IPS-18a (cell line): ENCODE measurements at regions not wholly inside any gene's neighbourhood (a gene's known extent, or its start where the extent isn't known, plus 50 kb on each side); places are given as distances from the start of the nearest gene placed in this dataset.

Source experiments
- H3K27ac ChIP-seq: one replicate; pipeline ENCODE4 v1.5.1; 2013; ENCODE audit warnings: low read length
- H3K27me3 ChIP-seq: one replicate; pipeline ENCODE4 v1.6.1; 2013; ENCODE audit warnings: mild to moderate bottlenecking, low read length; ENCODE audit not compliant: control insufficient read depth, insufficient read depth
- H3K36me3 ChIP-seq: one replicate; pipeline ENCODE4 v1.6.1; 2013; ENCODE audit warnings: low read depth, low read length; ENCODE audit not compliant: control insufficient read depth
- H3K4me1 ChIP-seq: one replicate; pipeline ENCODE4 v1.6.1; 2013; ENCODE audit warnings: low read depth, low read length; ENCODE audit not compliant: control insufficient read depth
- H3K4me3 ChIP-seq: one replicate; pipeline ENCODE4 v1.5.1; 2013; ENCODE audit warnings: low read length
- H3K9ac ChIP-seq: one replicate; pipeline ENCODE4 v1.6.1; 2013; ENCODE audit warnings: mild to moderate bottlenecking, low read length, moderate library complexity
- H3K9me3 ChIP-seq: one replicate; pipeline ENCODE4 v1.6.1; 2013; ENCODE audit warnings: low read depth, low read length; ENCODE audit not compliant: control insufficient read depth

GRCh38 chrX:109312757-109313156 is 169.1 kb downstream of the GUCY2F start:
- Histone ChIP-seq H3K9me3 (no peaks in the 10 kb centered on the region), H3K27ac (no peak overlapping the region), H3K36me3 (no peaks in the 10 kb centered on the region), H3K9ac (no peak overlapping the region), H3K4me3 (no peak overlapping the region), H3K27me3 (no peaks in the 10 kb centered on the region), H3K4me1 (no peaks in the 10 kb centered on the region)

GRCh38 chrX:109310031-109310430 is 171.9 kb downstream of the GUCY2F start:
- Histone ChIP-seq H3K4me1 (no peaks in the 10 kb centered on the region), H3K27ac (no peak overlapping the region), H3K36me3 (no peaks in the 10 kb centered on the region), H3K9ac (no peak overlapping the region), H3K4me3 (no peak overlapping the region), H3K27me3 (no peaks in the 10 kb centered on the region), H3K9me3 (no peaks in the 10 kb centered on the region)

GRCh38 chrX:109301177-109301576 is 180.7 kb downstream of the GUCY2F start:
- H3K9me3 ChIP-seq = no peaks in the 10 kb centered on the region
- H3K27me3 ChIP-seq = peaks cover 21% of the 10 kb centered on the region
- H3K4me1 ChIP-seq = peaks cover 23% of the 10 kb centered on the region
- no peak overlapping the region for H3K9ac ChIP-seq
- no peak overlapping the region for H3K4me3 ChIP-seq
- no peak overlapping the region for H3K27ac ChIP-seq
- H3K36me3 ChIP-seq = no peaks in the 10 kb centered on the region

- H3K9me3 ChIP-seq = no peaks in the 10 kb centered on the region
- no peak overlapping the region for H3K9ac ChIP-seq
These were observed 181.5 kb downstream of the GUCY2F start for GRCh38 chrX:109300415-109300814.

GRCh38 chrX:109299091-109299490 is 182.8 kb downstream of the GUCY2F start:
- Histone ChIP-seq H3K36me3 (no peaks in the 10 kb centered on the region), H3K9ac (no peak overlapping the region), H3K4me1 (peaks cover 23% of the 10 kb centered on the region), H3K27me3 (peaks cover 21% of the 10 kb centered on the region), H3K27ac (no peak overlapping the region), H3K4me3 (no peak overlapping the region), H3K9me3 (no peaks in the 10 kb centered on the region)

More at GRCh38 chrX:109300415-109300814, 181.5 kb downstream of the GUCY2F start:
- H3K27me3 ChIP-seq = peaks cover 21% of the 10 kb centered on the region
- no peak overlapping the region for H3K27ac ChIP-seq
- peaks cover 23% of the 10 kb centered on the region for H3K4me1 ChIP-seq
- no peaks in the 10 kb centered on the region for H3K36me3 ChIP-seq
- no peak overlapping the region for H3K4me3 ChIP-seq

- Histone ChIP-seq H3K4me3 (no peak overlapping the region), H3K27me3 (no peaks in the 10 kb centered on the region), H3K9ac (no peak overlapping the region), H3K4me1 (peaks cover 12% of the 10 kb centered on the region), H3K27ac (no peak overlapping the region), H3K36me3 (no peaks in the 10 kb centered on the region), H3K9me3 (no peaks in the 10 kb centered on the region)
These were observed 187.6 kb downstream of the GUCY2F start for GRCh38 chrX:109294097-109294814.

GRCh38 chrX:109283870-109284269 is 198.0 kb downstream of the GUCY2F start:
- peaks cover 9% of the 10 kb centered on the region for H3K4me1 ChIP-seq
- no peak overlapping the region for H3K27ac ChIP-seq
- no peak overlapping the region for H3K9ac ChIP-seq
- H3K4me3 ChIP-seq = no peak overlapping the region
- H3K27me3 ChIP-seq = no peaks in the 10 kb centered on the region
- H3K36me3 ChIP-seq = no peaks in the 10 kb centered on the region
- H3K9me3 ChIP-seq = no peaks in the 10 kb centered on the region

GRCh38 chrX:109281483-109282275 is 200.2 kb downstream of the GUCY2F start:
- no peaks in the 10 kb centered on the region for H3K9me3 ChIP-seq
- no peaks in the 10 kb centered on the region for H3K27me3 ChIP-seq
- H3K27ac ChIP-seq = no peak overlapping the region
- H3K36me3 ChIP-seq = no peaks in the 10 kb centered on the region
- H3K4me1 ChIP-seq = peaks cover 9% of the 10 kb centered on the region
- no peak overlapping the region for H3K4me3 ChIP-seq
- H3K9ac ChIP-seq = no peak overlapping the region

- Histone ChIP-seq H3K4me3 (no peak overlapping the region), H3K9me3 (no peaks in the 10 kb centered on the region), H3K27ac (no peak overlapping the region), H3K36me3 (no peaks in the 10 kb centered on the region), H3K27me3 (no peaks in the 10 kb centered on the region), H3K4me1 (no peaks in the 10 kb centered on the region), H3K9ac (no peak overlapping the region)
These were observed 207.1 kb downstream of the GUCY2F start for GRCh38 chrX:109274806-109275205.

- H3K4me3 ChIP-seq = no peak overlapping the region
- no peak overlapping the region for H3K27ac ChIP-seq
- no peak overlapping the region for H3K9ac ChIP-seq
- H3K36me3 ChIP-seq = no peaks in the 10 kb centered on the region
- no peaks in the 10 kb centered on the region for H3K27me3 ChIP-seq
- H3K4me1 ChIP-seq = no peaks in the 10 kb centered on the region
- no peaks in the 10 kb centered on the region for H3K9me3 ChIP-seq
These were observed 211.1 kb downstream of the GUCY2F start for GRCh38 chrX:109270580-109271484.

- no peak overlapping the region for H3K9ac ChIP-seq
- H3K9me3 ChIP-seq = no peaks in the 10 kb centered on the region
- no peak overlapping the region for H3K4me3 ChIP-seq
- no peaks in the 10 kb centered on the region for H3K36me3 ChIP-seq
- H3K27me3 ChIP-seq = no peaks in the 10 kb centered on the region
- H3K27ac ChIP-seq = no peak overlapping the region
- no peaks in the 10 kb centered on the region for H3K4me1 ChIP-seq
These were observed 213.5 kb downstream of the GUCY2F start for GRCh38 chrX:109268340-109268739.
